ENCODE measurements at regions not wholly inside any gene's neighbourhood (a gene's known extent, or its start where the extent isn't known, plus 50 kb on each side); places are given as distances from the start of the nearest gene placed in this dataset.
"Not testable (repeated sequence)": the region's sequence is repeated elsewhere in the genome, so short reads cannot be mapped to it uniquely, and the experiment has no call there.

DNA sequence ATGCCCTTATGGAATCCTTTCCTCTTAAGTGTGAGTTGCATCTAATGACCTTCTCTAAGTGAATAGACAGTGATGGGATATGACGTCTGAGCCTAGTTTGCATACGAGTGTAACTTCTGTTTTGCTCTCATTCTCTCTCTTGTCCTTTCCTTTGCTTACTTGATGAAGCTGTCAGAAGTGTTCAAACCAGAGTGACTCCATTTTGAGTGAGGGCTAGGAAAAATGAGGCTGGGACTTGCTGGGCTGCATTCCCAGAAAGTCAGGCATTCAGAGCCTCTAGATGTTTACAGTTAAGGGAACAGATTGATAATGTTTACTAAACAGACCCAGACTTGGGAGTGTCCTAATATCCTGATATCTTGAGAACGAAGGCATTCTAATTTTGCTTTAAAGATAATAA, 311.2 kb upstream of the SOX4 start:
- DNase-seq (ENCODE audit: low spot score) = not testable (repeated sequence)

GRCh38 chr6:21284166-21284565, 309.4 kb upstream of the SOX4 start:
- DNase-seq (ENCODE audit: low spot score) = no peak

DNA sequence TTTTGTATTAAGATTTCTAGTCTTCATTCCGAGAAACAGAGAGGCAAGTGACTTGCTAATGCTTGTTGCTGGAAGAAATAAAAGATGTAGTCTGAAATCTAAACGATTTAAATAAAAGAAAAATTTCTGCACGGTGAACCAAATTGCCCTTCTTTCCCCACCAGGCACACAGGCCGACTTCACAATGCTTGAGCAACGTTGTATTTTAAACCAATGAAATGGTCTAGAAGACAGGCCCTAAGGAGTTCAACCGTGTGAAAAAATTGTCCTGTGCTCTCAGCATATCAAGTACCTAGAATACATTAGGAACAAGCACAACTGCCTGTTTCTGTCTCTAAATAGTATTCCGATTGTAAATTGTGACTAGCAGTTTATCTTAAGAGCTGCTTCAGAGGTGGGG, 308.8 kb upstream of the SOX4 start:
- DNase-seq (ENCODE audit: low spot score) = no peak

- DNase-seq (ENCODE audit: low spot score) = no peak
These were observed 299.4 kb upstream of the SOX4 start for GRCh38 chr6:21294144-21294543.

GRCh38 chr6:21295506-21296240, 297.9 kb upstream of the SOX4 start:
- no peak for DNase-seq (ENCODE audit: low spot score)

- DNase-seq (ENCODE audit: low spot score) = no peak
These were observed 295.9 kb upstream of the SOX4 start for GRCh38 chr6:21297665-21298064.

DNA sequence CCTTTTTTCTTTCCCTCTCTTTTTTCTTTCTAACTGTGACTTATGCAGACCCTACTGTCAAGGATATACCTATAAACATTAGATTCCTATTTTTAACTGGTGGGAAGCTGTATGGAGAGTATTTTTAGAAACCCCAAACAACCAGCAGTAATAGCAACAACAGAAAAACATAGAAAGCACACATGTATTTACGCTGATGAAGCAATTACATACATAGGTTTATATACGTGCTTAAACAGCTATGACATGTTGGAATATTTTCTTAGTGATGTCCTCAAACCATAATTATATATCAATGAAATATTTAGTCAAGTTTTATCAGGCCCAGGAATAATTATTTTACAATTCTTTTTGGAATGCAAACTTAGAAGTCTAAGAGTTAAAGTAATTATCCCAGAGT, 294.3 kb upstream of the SOX4 start:
- DNase-seq (ENCODE audit: low spot score) = no peak

DNA sequence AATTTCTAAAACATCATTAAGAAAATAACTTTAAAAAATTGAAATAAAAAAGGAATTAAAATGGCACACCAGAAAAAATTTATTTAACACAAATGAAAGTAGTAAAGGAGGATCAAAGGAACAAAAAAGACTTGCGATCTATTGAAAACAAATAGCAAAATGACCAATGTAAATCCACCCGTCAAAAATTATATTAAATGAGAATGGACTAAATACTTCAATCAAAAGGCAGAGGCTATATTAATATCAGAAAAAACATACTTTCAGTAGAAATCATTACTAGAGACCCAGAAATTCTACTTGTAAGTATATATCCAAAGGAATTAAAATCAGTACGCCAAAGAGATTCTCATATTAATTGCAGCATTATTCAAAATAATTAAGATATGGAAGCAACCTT, 293.1 kb upstream of the SOX4 start:
- no peak for DNase-seq (ENCODE audit: low spot score)

GRCh38 chr6:21305893-21306332, 287.6 kb upstream of the SOX4 start:
- DNase-seq (ENCODE audit: low spot score) = peak; percentile 4

DNA sequence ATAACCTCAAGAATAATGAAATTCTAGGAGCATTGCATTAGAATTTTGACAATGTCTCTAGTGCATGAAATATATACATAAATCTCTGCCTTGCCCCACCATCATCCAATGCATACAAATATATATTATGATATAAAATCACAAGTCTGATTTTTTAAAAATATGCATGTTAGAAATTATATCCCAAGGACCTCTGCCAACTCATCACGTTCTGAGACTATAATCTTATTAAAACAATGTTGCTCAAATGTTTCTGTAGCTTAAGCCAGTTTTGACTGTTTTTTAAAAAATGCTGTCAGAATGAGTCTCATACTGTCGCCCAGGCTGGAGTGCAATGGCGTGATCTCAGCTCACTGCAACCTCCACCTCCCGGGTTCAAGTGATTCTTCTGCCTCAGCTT, 287.0 kb upstream of the SOX4 start:
- DNase-seq (ENCODE audit: low spot score) = no peak

- peak; percentile 27 for DNase-seq (ENCODE audit: low spot score)
These were observed 283.7 kb upstream of the SOX4 start for GRCh38 chr6:21309807-21310221.

DNA sequence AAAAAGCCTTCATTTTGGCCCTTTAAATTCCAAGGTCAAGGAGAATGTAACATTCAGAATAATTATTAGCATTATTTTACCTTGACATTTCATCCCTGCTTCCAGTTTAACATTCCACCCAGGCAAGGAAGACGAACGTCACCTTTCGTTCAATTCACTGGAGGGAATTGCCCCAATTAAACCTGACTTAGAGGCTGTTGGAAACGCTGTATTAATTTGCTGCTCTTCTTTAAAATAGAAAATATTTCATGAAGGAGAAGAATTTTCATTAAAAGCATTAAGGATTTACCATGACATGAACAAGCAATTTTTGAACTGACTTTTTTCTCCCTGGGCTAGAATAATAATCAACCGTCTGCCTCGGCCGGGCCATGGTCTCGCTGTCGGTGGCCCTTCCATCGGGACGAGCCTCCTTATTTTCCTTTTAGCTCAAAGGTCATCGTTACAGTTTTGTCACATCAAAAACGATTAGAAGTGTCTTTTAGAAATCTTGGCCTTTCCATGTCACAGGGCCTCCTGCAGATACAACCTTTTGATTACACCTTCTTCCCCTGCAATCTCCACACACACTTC, 282.9 kb upstream of the SOX4 start:
- DNase-seq (ENCODE audit: low spot score) = no peak

DNA sequence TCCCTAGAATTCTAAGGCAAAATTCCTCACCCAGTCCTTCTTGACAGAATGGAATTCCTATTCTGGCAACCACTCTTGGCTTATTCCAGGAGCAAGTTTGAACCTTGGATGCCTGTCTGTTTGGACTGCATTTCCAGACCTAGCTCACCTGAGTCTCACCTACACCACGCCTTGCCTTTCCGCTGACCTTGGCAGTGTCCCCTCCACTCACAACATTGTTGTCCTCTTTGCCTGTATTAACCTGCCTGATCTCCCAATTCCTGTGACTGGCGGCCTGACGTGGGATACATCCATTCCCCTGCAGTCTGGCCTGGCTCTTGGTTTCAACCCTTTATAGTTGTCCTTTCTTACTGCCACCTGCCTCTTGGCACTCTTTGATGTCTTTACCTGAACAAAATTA, 281.4 kb upstream of the SOX4 start:
- DNase-seq (ENCODE audit: low spot score) = no peak

DNA sequence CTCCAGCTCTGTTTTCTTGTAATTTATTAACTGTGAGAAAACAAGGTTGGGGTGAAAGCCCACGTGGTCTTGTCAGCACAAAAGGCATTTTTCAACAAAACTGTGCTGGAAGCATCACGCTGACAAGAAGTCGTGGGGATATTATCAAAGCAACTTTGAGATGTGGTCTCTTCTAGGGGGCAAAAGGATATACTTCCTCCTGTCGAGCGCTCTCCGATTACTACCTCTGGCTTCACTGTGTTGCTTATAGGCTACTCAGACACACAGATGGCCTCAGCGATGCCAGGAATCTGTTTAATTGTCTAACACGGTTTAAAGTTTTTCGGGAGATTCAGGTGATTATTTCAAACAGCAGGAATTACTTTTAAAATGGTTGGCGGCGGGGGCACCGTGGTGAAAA, 275.9 kb upstream of the SOX4 start:
- no peak for DNase-seq (ENCODE audit: low spot score)

DNA sequence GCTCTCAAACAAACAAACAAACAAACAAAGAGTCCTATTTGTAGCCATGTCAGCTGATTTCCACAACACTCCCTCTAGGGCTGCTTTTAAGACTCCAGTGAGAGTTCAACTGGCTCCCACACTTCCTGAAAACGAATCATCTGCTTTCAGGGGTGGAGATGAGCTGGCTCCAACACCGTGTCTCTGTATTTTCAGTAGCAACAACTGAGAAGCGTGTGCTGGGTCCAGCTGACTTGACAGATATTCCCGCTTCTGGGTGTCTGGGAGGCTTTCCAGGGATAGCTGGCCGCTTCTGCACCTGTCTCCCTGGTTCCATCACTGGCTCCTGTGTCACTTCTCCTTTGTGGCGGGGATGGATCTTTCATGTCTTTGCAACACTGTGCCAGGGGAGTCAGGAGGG, 272.5 kb upstream of the SOX4 start:
- no peak for DNase-seq (ENCODE audit: low spot score)

DNA sequence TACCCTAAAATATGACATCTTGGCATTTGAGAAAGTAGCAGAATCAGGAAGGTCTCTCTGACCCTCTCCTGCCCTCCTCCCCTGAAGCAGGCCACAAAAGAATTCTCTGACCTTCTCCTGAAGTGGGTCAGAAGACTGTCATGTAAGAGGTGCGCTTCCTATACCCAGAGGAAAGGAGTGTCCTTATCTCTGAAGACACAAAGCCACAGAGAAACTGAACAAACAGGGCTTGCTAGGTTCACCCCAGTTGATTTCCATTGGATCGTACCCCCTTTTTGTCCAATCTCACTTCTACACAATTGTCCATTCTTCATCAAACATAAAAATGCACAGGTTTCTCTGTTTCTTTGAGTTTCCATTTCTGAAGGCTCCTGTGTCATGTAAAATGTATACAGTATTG, 272.0 kb upstream of the SOX4 start:
- DNase-seq (ENCODE audit: low spot score) = no peak

GRCh38 chr6:21323577-21323976, 270.0 kb upstream of the SOX4 start:
- no peak for DNase-seq (ENCODE audit: low spot score)

DNA sequence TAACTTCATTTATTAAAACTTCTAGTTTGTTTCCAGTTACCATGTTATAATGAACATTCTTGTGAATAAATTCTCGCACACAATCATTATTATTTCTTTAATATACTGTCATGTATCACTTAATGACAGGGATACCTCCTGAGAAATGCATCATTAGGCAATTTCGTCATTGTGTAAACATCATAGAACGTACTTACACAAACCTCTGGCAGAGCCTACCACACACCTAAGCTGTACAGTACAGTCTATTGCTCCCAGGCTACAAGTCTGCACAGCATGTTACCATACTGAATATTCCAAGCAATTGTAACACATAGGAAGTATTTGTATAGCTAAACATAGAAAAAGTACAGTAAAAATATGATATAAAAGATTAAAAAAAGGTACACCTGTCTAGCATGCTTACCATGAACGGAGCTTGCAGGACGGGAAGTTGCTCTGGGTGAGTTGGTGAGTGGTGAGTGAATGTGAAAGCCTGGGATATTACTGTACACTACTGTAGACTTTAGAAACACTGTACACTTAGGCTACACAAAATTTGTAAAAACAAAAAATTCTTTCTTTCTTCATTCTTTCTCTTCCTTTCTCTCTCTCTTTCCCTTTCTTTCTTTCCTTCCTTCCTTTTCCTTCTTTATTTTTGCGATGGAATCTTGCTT, 268.2 kb upstream of the SOX4 start:
- DNase-seq (ENCODE audit: low spot score) = no peak

- DNase-seq (ENCODE audit: low spot score) = no peak
These were observed 266.0 kb upstream of the SOX4 start for GRCh38 chr6:21327326-21328112.

GRCh38 chr6:21331235-21331634, 262.3 kb upstream of the SOX4 start:
- no peak for DNase-seq (ENCODE audit: low spot score)

- no peak for DNase-seq (ENCODE audit: low spot score)
These were observed 261.5 kb upstream of the SOX4 start for GRCh38 chr6:21332077-21332476.

DNA sequence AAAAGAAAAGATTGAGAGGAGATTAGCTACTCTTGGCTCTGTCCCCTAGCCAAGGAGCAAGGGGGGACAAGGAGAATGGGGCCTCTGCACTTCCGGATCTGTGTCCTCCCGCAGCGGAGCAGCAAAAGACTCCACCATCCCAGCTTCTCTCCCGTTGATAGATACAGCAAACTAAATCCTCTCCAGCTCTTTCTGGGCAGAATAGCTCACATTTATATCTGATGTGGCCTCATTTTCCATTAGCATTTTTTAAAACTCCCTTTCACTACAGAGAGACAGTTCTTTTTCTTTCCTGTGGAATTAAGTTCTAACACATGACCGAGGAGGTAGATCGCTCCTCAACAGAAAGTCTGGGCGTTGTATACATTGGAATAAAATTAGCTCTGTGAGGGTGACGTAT, 260.9 kb upstream of the SOX4 start:
- no peak for DNase-seq (ENCODE audit: low spot score)

GRCh38 chr6:21333715-21334114, 259.8 kb upstream of the SOX4 start:
- no peak for DNase-seq (ENCODE audit: low spot score)
